IPS DF 6.9 (cell line): ENCODE measurements at regions not wholly inside any gene's neighbourhood (a gene's known extent, or its start where the extent isn't known, plus 50 kb on each side); places are given as distances from the start of the nearest gene placed in this dataset.
"Not testable (repeated sequence)": the region's sequence is repeated elsewhere in the genome, so short reads cannot be mapped to it uniquely, and the experiment has no call there.

Source experiments
- DNase-seq: peaks from one replicate; pipeline ENCODE4 v3.0.0-alpha.2; 2013; ENCODE audit warnings: low read depth, low spot score
- H3K27ac ChIP-seq: one replicate; pipeline ENCODE4 v1.5.1; 2013; ENCODE audit warnings: low read length, control low read depth
- H3K27me3 ChIP-seq: 2 replicates; pipeline ENCODE4 v1.6.1; 2013; ENCODE audit warnings: mild to moderate bottlenecking, low read length; ENCODE audit not compliant: control insufficient read depth, insufficient read depth
- H3K36me3 ChIP-seq: 2 replicates; pipeline ENCODE4 v1.6.1; 2013; ENCODE audit warnings: low read length; ENCODE audit not compliant: control insufficient read depth, insufficient read depth
- H3K4me1 ChIP-seq: 2 replicates; pipeline ENCODE4 v1.6.1; 2013; ENCODE audit warnings: low read length; ENCODE audit not compliant: control insufficient read depth, insufficient read depth
- H3K4me3 ChIP-seq: 2 replicates; pipeline ENCODE4 v1.5.1; 2013; ENCODE audit warnings: mild to moderate bottlenecking, low read length
- H3K9me3 ChIP-seq: 2 replicates; pipeline ENCODE4 v1.6.1; 2013; ENCODE audit warnings: low read length, inconsistent platforms; ENCODE audit not compliant: control insufficient read depth, insufficient read depth
- WGBS: extraction: QIAGEN DNeasy Blood & Tissue Kit; methylation state at CpG from one replicate; pipeline ENCODE4 v1.1.7; 2013; ENCODE audit warnings: mixed read lengths, missing lambda C conversion rate; ENCODE audit not compliant: insufficient read length, insufficient coverage; 5-methylcytosine and 5-hydroxymethylcytosine counted together

GRCh38 chr9:78172610-78173009, 63.3 kb upstream of the CEP78 start:
- not testable (repeated sequence) for DNase-seq, H3K9me3 ChIP-seq
- WGBS: no CpG with 5 or more reads among the region's 6 CpGs

GRCh38 chr9:78171651-78172050, 64.2 kb upstream of the CEP78 start:
- Histone ChIP-seq H3K9me3 (no peaks in the 10 kb centered on the region), H3K4me1 (no peaks in the 10 kb centered on the region), H3K27ac (no peak overlapping the region), H3K4me3 (no peak overlapping the region), H3K27me3 (no peaks in the 10 kb centered on the region), H3K36me3 (no peaks in the 10 kb centered on the region)
- no CpG with 5 or more reads among the region's 1 CpG for WGBS
- DNase-seq: no peak

More at GRCh38 chr9:78172610-78173009, 63.3 kb upstream of the CEP78 start:
- not testable (repeated sequence) for H3K27ac ChIP-seq, H3K4me1 ChIP-seq, H3K36me3 ChIP-seq, H3K4me3 ChIP-seq, H3K27me3 ChIP-seq

- H3K27me3 ChIP-seq: no peaks in the 10 kb centered on the region
- H3K4me1 ChIP-seq: no peaks in the 10 kb centered on the region
- H3K9me3 ChIP-seq: no peaks in the 10 kb centered on the region
- H3K36me3 ChIP-seq: no peaks in the 10 kb centered on the region
- no peak for DNase-seq
- H3K27ac ChIP-seq: no peak overlapping the region
- no peak overlapping the region for H3K4me3 ChIP-seq
- WGBS: no CpG with 5 or more reads among the region's 6 CpGs
Observed at GRCh38 chr9:78169125-78169524, 66.8 kb upstream of the CEP78 start.

- WGBS: no CpG with 5 or more reads among the region's 2 CpGs
- Histone ChIP-seq H3K27ac (no peak overlapping the region), H3K4me3 (no peak overlapping the region), H3K9me3 (no peaks in the 10 kb centered on the region), H3K36me3 (no peaks in the 10 kb centered on the region), H3K4me1 (no peaks in the 10 kb centered on the region), H3K27me3 (no peaks in the 10 kb centered on the region)
- no peak for DNase-seq
Observed at GRCh38 chr9:78167356-78167755, 68.5 kb upstream of the CEP78 start.

GRCh38 chr9:78163834-78164233, 72.0 kb upstream of the CEP78 start:
- Histone ChIP-seq H3K4me3 (no peak overlapping the region), H3K36me3 (no peaks in the 10 kb centered on the region), H3K9me3 (no peaks in the 10 kb centered on the region), H3K4me1 (no peaks in the 10 kb centered on the region), H3K27ac (no peak overlapping the region), H3K27me3 (no peaks in the 10 kb centered on the region)
- DNase-seq: no peak
- no CpG with 5 or more reads among the region's 2 CpGs for WGBS

GRCh38 chr9:78158286-78158685, 77.6 kb upstream of the CEP78 start:
- H3K9me3 ChIP-seq: no peaks in the 10 kb centered on the region
- no peaks in the 10 kb centered on the region for H3K36me3 ChIP-seq
- no peak for DNase-seq
- no peak overlapping the region for H3K27ac ChIP-seq
- H3K27me3 ChIP-seq: no peaks in the 10 kb centered on the region
- no peak overlapping the region for H3K4me3 ChIP-seq
- H3K4me1 ChIP-seq: no peaks in the 10 kb centered on the region
- no CpG with 5 or more reads among the region's 1 CpG for WGBS

GRCh38 chr9:78150983-78151356, 84.9 kb upstream of the CEP78 start:
- no peak overlapping the region for H3K27ac ChIP-seq
- no CpG with 5 or more reads among the region's 20 CpGs for WGBS
- H3K4me3 ChIP-seq: no peak overlapping the region
- peaks cover 2% of the 10 kb centered on the region; the same call in 1 of the 2 replicates for H3K4me1 ChIP-seq
- no peak for DNase-seq
- H3K27me3 ChIP-seq: no peaks in the 10 kb centered on the region
- H3K36me3 ChIP-seq: no peaks in the 10 kb centered on the region
- H3K9me3 ChIP-seq: no peaks in the 10 kb centered on the region

- no CpG with 5 or more reads among the region's 25 CpGs for WGBS
- Histone ChIP-seq H3K36me3 (no peaks in the 10 kb centered on the region), H3K9me3 (no peaks in the 10 kb centered on the region), H3K27ac (no peak overlapping the region), H3K4me1 (peaks cover 2% of the 10 kb centered on the region; the same call in 1 of the 2 replicates), H3K4me3 (no peak overlapping the region), H3K27me3 (no peaks in the 10 kb centered on the region)
- DNase-seq: no peak
Observed at GRCh38 chr9:78150312-78150982, 85.4 kb upstream of the CEP78 start.

- Histone ChIP-seq H3K4me1 (peaks cover 2% of the 10 kb centered on the region; the same call in 1 of the 2 replicates), H3K27me3 (no peaks in the 10 kb centered on the region), H3K4me3 (no peak overlapping the region), H3K36me3 (no peaks in the 10 kb centered on the region), H3K27ac (no peak overlapping the region), H3K9me3 (no peaks in the 10 kb centered on the region)
- DNase-seq: no peak
- no CpG with 5 or more reads among the region's 9 CpGs for WGBS
Observed at GRCh38 chr9:78149702-78150291, 86.1 kb upstream of the CEP78 start.

- Histone ChIP-seq H3K27me3 (no peaks in the 10 kb centered on the region), H3K27ac (no peak overlapping the region), H3K9me3 (no peaks in the 10 kb centered on the region), H3K4me3 (no peak overlapping the region), H3K4me1 (peaks cover 2% of the 10 kb centered on the region; the same call in 1 of the 2 replicates), H3K36me3 (no peaks in the 10 kb centered on the region)
- no peak for DNase-seq
Observed at GRCh38 chr9:78146241-78146640, 89.6 kb upstream of the CEP78 start.
